Osteocyte (in vitro differentiated cells): ENCODE measurements at regions not wholly inside any gene's neighbourhood (a gene's known extent, or its start where the extent isn't known, plus 50 kb on each side); places are given as distances from the start of the nearest gene placed in this dataset.

ENCODE experiments used
- DNase-seq: peaks from one replicate; pipeline ENCODE4 v3.0.0; 2021; ENCODE audit warnings: mixed read lengths; ENCODE audit not compliant: unreplicated experiment; ENCODE audit errors: extremely low spot score
- H3K27ac Mint-ChIP-seq: one replicate; pipeline ENCODE4 v1.8.0; 2021; ENCODE audit warnings: mild to moderate bottlenecking, mixed read lengths; ENCODE audit not compliant: unreplicated experiment
- H3K27me3 Mint-ChIP-seq: one replicate; pipeline ENCODE4 v1.8.0; 2021; ENCODE audit warnings: mixed read lengths; ENCODE audit not compliant: unreplicated experiment
- H3K36me3 Mint-ChIP-seq: one replicate; pipeline ENCODE4 v1.8.0; 2021; ENCODE audit warnings: mixed read lengths; ENCODE audit not compliant: unreplicated experiment
- H3K4me1 Mint-ChIP-seq: one replicate; pipeline ENCODE4 v1.8.0; 2021; ENCODE audit warnings: mixed read lengths; ENCODE audit not compliant: unreplicated experiment
- H3K4me3 Mint-ChIP-seq: one replicate; pipeline ENCODE4 v1.8.0; 2021; ENCODE audit warnings: mild to moderate bottlenecking, moderate library complexity, mixed read lengths; ENCODE audit not compliant: unreplicated experiment
- H3K9me3 Mint-ChIP-seq: one replicate; pipeline ENCODE4 v1.8.0; 2021; ENCODE audit warnings: mixed read lengths; ENCODE audit not compliant: unreplicated experiment
- TF ChIP-seq, protein P1 (sequence below): fragments of 200-600 bp; sonication (generic); IDR thresholded peaks from 2 replicates; pipeline ENCODE4 v1.5.0; 2021; ENCODE audit warnings: antibody characterized with exemption, mild to moderate bottlenecking, moderate library complexity

DNA sequence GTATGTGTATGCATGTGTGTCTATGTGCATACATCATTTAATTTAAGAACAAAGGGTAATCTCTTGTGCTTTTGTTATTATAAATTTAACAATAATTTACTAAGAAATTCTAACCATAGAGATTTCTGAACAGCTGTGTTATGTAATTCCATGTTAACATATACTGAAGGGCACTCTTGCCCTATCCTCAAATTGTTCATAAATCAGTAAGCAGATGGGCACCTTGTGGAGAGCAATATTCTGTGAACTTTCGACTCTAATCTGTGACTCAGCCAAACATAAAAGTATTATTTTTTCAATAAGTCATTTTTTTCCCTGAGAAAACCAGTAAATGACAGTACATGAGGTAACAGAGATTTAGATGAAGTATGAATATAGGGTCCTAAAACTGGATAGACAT lies 938.3 kb upstream of the CRIM1 start:
- H3K27ac Mint-ChIP-seq = no peak overlapping the region
- H3K4me3 Mint-ChIP-seq = no peak overlapping the region
- no peaks in the 10 kb centered on the region for H3K36me3 Mint-ChIP-seq

DNA sequence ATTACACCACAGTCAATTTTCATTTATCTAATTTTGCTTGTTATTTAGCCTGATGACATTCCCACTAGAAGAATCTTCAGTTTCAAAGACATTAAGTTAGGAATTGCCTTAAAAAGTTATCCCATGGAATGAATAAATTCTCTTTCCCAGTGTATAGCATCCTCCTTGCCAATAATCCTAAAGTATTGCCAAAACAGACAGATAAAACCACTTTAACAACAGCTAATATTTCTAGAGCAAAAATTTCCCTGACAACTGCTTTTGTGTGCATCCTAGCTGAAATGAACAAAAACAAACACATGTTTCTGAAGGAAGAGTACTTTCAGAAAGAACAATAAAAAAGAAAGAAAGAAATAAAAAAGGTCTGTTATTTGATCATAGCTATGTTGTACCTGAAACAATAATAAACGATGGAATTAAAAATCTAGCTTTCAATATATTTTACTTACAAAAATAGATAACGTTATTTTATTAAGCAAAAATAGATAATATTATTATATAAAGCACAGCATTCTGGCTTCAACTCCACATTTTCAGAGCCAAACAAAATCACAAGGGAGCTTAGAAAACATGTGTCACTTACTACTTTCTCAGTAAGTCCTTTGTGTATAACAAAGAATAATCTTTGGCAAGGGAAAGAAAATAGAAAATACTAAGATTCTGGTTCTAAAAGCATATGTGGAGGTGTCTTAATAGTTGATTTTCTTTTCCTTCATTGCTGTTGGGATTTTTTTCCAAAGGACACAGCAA lies 939.0 kb upstream of the CRIM1 start:
- no peaks in the 10 kb centered on the region for H3K9me3 Mint-ChIP-seq
- no peaks in the 10 kb centered on the region for H3K36me3 Mint-ChIP-seq
- H3K27ac Mint-ChIP-seq = no peak overlapping the region
- DNase-seq = no peak
- H3K4me1 Mint-ChIP-seq = peaks cover 4% of the 10 kb centered on the region
- TF ChIP-seq, protein P1, sequence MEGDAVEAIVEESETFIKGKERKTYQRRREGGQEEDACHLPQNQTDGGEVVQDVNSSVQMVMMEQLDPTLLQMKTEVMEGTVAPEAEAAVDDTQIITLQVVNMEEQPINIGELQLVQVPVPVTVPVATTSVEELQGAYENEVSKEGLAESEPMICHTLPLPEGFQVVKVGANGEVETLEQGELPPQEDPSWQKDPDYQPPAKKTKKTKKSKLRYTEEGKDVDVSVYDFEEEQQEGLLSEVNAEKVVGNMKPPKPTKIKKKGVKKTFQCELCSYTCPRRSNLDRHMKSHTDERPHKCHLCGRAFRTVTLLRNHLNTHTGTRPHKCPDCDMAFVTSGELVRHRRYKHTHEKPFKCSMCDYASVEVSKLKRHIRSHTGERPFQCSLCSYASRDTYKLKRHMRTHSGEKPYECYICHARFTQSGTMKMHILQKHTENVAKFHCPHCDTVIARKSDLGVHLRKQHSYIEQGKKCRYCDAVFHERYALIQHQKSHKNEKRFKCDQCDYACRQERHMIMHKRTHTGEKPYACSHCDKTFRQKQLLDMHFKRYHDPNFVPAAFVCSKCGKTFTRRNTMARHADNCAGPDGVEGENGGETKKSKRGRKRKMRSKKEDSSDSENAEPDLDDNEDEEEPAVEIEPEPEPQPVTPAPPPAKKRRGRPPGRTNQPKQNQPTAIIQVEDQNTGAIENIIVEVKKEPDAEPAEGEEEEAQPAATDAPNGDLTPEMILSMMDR = no peak
- no peak overlapping the region for H3K4me3 Mint-ChIP-seq
- H3K27me3 Mint-ChIP-seq = peaks cover 16% of the 10 kb centered on the region

More for the DNA sequence above, 938.3 kb upstream of the CRIM1 start:
- H3K9me3 Mint-ChIP-seq = no peaks in the 10 kb centered on the region
- TF ChIP-seq, protein P1 = no peak
- peaks cover 16% of the 10 kb centered on the region for H3K27me3 Mint-ChIP-seq
- peaks cover 4% of the 10 kb centered on the region for H3K4me1 Mint-ChIP-seq
- no peak for DNase-seq

DNA sequence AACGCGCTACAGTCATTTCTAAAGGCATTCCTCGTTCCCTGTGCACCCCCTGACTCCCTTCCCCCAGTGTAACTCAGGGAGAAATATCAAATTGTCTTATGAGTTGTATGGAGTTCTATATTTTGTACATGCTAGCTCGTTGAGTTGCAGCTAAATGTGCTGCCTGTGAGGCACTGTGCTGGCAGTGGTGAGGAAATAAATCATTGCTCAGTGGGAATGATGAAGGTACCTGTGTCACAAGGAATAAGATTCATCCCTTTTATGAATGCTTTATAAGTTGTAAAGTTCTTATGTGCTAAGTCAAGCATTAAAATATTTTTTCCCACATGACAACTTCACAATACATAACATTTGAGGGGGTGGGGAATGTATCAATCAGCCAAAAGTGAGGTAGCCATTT lies 939.6 kb upstream of the CRIM1 start:
- TF ChIP-seq, protein P1 = no peak
- Mint-ChIP-seq H3K4me1 (peaks cover 4% of the 10 kb centered on the region), H3K36me3 (no peaks in the 10 kb centered on the region), H3K27ac (no peak overlapping the region), H3K4me3 (no peak overlapping the region), H3K9me3 (no peaks in the 10 kb centered on the region), H3K27me3 (peaks cover 16% of the 10 kb centered on the region)
- no peak for DNase-seq

DNA sequence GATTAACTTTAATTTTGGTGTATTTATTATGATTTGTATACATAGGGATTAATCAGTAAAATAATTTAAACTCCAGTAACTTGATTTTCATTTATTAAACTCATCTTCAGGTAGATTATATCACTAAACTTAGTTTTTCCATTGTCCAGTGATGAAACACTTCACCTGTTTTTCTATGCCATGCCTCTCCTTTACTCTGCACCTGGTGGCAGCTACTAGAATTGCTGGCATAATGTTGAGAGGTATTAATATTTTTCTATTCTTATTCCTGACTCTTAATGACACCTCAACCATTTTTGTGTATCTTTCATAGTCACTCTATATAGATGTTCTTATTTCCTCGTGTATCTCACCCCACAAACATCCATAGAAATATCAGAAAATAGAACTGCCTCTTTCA lies 940.3 kb upstream of the CRIM1 start:
- H3K27me3 Mint-ChIP-seq = peaks cover 16% of the 10 kb centered on the region
- H3K36me3 Mint-ChIP-seq = no peaks in the 10 kb centered on the region
- no peak overlapping the region for H3K4me3 Mint-ChIP-seq
- no peak for DNase-seq
- TF ChIP-seq, protein P1 = peak; percentile 26
- H3K27ac Mint-ChIP-seq = no peak overlapping the region
- no peaks in the 10 kb centered on the region for H3K9me3 Mint-ChIP-seq
- peaks cover 4% of the 10 kb centered on the region for H3K4me1 Mint-ChIP-seq

DNA sequence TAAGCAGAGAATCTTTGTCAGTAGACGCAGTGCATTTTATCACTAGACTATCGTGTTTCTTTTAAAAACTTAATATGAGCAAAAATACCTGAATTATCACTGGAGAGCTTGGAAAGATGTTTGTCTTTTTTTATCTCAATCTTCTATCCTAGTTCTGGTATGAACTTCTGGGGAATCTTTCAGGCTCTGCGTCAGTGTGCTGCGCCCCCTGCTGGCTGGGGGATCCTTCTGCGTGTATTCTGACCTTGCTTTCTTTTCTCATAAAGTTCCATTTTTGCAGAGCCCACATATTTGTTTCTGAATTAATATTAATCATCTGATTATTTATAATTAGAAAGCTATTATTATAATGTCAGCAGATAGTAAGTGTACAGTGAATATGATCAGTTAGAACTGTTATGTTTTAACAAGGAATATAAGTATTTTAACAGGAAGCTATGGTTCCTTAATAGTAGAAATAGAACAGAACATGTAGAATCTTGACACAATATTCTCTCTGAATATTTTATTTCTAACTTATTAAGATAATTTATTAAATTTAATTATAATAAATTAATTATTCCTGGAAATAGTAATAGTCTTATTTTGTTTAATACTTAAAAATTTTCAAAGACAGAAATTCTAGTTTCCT lies 945.0 kb upstream of the CRIM1 start:
- no peak overlapping the region for H3K27ac Mint-ChIP-seq
- no peaks in the 10 kb centered on the region for H3K9me3 Mint-ChIP-seq
- peaks cover 9% of the 10 kb centered on the region for H3K27me3 Mint-ChIP-seq
- DNase-seq = peak; percentile 89
- no peaks in the 10 kb centered on the region for H3K36me3 Mint-ChIP-seq
- TF ChIP-seq, protein P1 = peak; percentile 95
- no peaks in the 10 kb centered on the region for H3K4me1 Mint-ChIP-seq
- H3K4me3 Mint-ChIP-seq = no peak overlapping the region
